ENCODE measurements at regions not wholly inside any gene's neighbourhood (a gene's known extent, or its start where the extent isn't known, plus 50 kb on each side); places are given as distances from the start of the nearest gene placed in this dataset.
A peak's percentile ranks its signal among the peaks of the same experiment; 100 is the strongest.

- Histone ChIP-seq H3K36me3 (no peaks in the 10 kb centered on the region), H3K4me1 (peaks cover 0 to 5% (median 0%) of the 10 kb centered on the region in 4 donors), H3K9me3 (peaks cover 0 to 5% (median 0%) of the 10 kb centered on the region in 4 donors), H3K27ac (no peak overlapping the region), H3K4me3 (no peak overlapping the region), H3K27me3 (no peaks in the 10 kb centered on the region)
- WGBS, 5 donors, result 77 to 86% (median 85%) methylated on average over 3 of the region's 3 CpGs
- DNase-seq, result peak in 1 of 2 donors; percentile 10
- intact Hi-C loops (cut with DNase I; ENCODE audit: low total_unique reads), result no loop called here
- TF ChIP-seq CTCF (IDR thresholded peaks at IDR 0.05), result no peak
- TF ChIP-seq POLR2A (IDR thresholded peaks at IDR 0.05), result no peak
- no peak for TF ChIP-seq EP300 (IDR thresholded peaks at IDR 0.05)
- TF ChIP-seq POLR2AphosphoS5 (IDR thresholded peaks at IDR 0.05), result no peak
Observed at GRCh38 chr20:52751571-52751970, 220.6 kb upstream of the TSHZ2 start.

GRCh38 chr20:52749938-52750337 is 222.2 kb upstream of the TSHZ2 start:
- Histone ChIP-seq H3K27me3 (no peaks in the 10 kb centered on the region), H3K36me3 (no peaks in the 10 kb centered on the region), H3K9me3 (peaks cover 0 to 5% (median 0%) of the 10 kb centered on the region in 4 donors), H3K4me1 (peaks cover 0 to 5% (median 0%) of the 10 kb centered on the region in 4 donors), H3K4me3 (no peak overlapping the region), H3K27ac (no peak overlapping the region)
- WGBS, 5 donors, result 84 to 92% (median 89%) methylated on average over 5 of the region's 5 CpGs
- intact Hi-C loops (cut with DNase I; ENCODE audit: low total_unique reads), result no loop called here
- no peak for TF ChIP-seq POLR2AphosphoS5 (IDR thresholded peaks at IDR 0.05)
- no peak for TF ChIP-seq CTCF (IDR thresholded peaks at IDR 0.05)
- no peak for TF ChIP-seq POLR2A (IDR thresholded peaks at IDR 0.05)
- no peak for TF ChIP-seq EP300 (IDR thresholded peaks at IDR 0.05)
- no peak for DNase-seq

- Histone ChIP-seq H3K4me1 (peaks cover 0 to 5% (median 0%) of the 10 kb centered on the region in 4 donors), H3K4me3 (no peak overlapping the region), H3K27me3 (no peaks in the 10 kb centered on the region), H3K27ac (no peak overlapping the region), H3K36me3 (no peaks in the 10 kb centered on the region), H3K9me3 (no peaks in the 10 kb centered on the region)
- intact Hi-C loops (cut with DNase I; ENCODE audit: low total_unique reads), result no loop called here
- no peak for TF ChIP-seq EP300 (IDR thresholded peaks at IDR 0.05)
- TF ChIP-seq POLR2A (IDR thresholded peaks at IDR 0.05), result no peak
- no peak for TF ChIP-seq CTCF (IDR thresholded peaks at IDR 0.05)
- no peak for TF ChIP-seq POLR2AphosphoS5 (IDR thresholded peaks at IDR 0.05)
- peak in 1 of 2 donors; percentile 19 for DNase-seq
- WGBS, 5 donors, result 67 to 91% (median 77%) methylated on average over 1 of the region's 1 CpG
Observed at GRCh38 chr20:52748990-52749389, 223.2 kb upstream of the TSHZ2 start.

- Histone ChIP-seq H3K9me3 (no peaks in the 10 kb centered on the region), H3K27ac (peak overlapping the region in 1 of 5 donors; percentile 22), H3K27me3 (no peaks in the 10 kb centered on the region), H3K4me3 (no peak overlapping the region), H3K36me3 (no peaks in the 10 kb centered on the region), H3K4me1 (peaks cover 0 to 5% (median 0%) of the 10 kb centered on the region in 4 donors)
- no peak for TF ChIP-seq EP300 (IDR thresholded peaks at IDR 0.05)
- no peak for TF ChIP-seq POLR2A (IDR thresholded peaks at IDR 0.05)
- TF ChIP-seq POLR2AphosphoS5 (IDR thresholded peaks at IDR 0.05), result no peak
- no peak for TF ChIP-seq CTCF (IDR thresholded peaks at IDR 0.05)
- intact Hi-C loops (cut with DNase I; ENCODE audit: low total_unique reads), result no loop called here
- WGBS, 5 donors, result 65 to 86% (median 76%) methylated on average over 12 of the region's 12 CpGs
- DNase-seq, result peak in 1 of 2 donors; percentile 62
Observed at GRCh38 chr20:52748285-52748932, 223.7 kb upstream of the TSHZ2 start.
